NCI-H345 treated with DMSO at 0.1 percent for 48 hours (cell line): ENCODE measurements at regions not wholly inside any gene's neighbourhood (a gene's known extent, or its start where the extent isn't known, plus 50 kb on each side); places are given as distances from the start of the nearest gene placed in this dataset.
A peak's percentile ranks its signal among the peaks of the same experiment; 100 is the strongest.

ENCODE experiments used
- DNase-seq: peaks from one replicate; lab custom pipeline; 2025; ENCODE audit not compliant: unreplicated experiment; lab: John Stamatoyannopoulos, UW

- peak; percentile 50 for DNase-seq
Measured at GRCh38 chr5:66306105-66306843, 162.2 kb downstream of the SREK1 start.

GRCh38 chr5:66306844-66307315 is 162.8 kb downstream of the SREK1 start:
- DNase-seq, result no peak

- DNase-seq, result peak; percentile 73
Measured at GRCh38 chr5:66307647-66308241, 163.6 kb downstream of the SREK1 start.

- no peak for DNase-seq
Measured at GRCh38 chr5:66312266-66312665, 168.2 kb downstream of the SREK1 start.

GRCh38 chr5:66315784-66316183 is 171.7 kb downstream of the SREK1 start:
- DNase-seq, result no peak

- no peak for DNase-seq
Measured at GRCh38 chr5:66322786-66323528, 178.9 kb downstream of the SREK1 start.

- DNase-seq, result no peak
Measured at GRCh38 chr5:66323529-66323895, 179.4 kb downstream of the SREK1 start.

GRCh38 chr5:66324357-66324756 is 180.3 kb downstream of the SREK1 start:
- DNase-seq, result peak; percentile 65

GRCh38 chr5:66326276-66326675 is 182.2 kb downstream of the SREK1 start:
- DNase-seq, result no peak

- no peak for DNase-seq
Measured at GRCh38 chr5:66327008-66327407, 182.9 kb downstream of the SREK1 start.

- no peak for DNase-seq
Measured at GRCh38 chr5:66329078-66329477, 185.0 kb downstream of the SREK1 start.

GRCh38 chr5:66333192-66333591 is 189.1 kb downstream of the SREK1 start:
- DNase-seq, result no peak

- no peak for DNase-seq
Measured at GRCh38 chr5:66337626-66338226, 193.6 kb downstream of the SREK1 start.

- no peak for DNase-seq
Measured at GRCh38 chr5:66338828-66339227, 194.7 kb downstream of the SREK1 start.

GRCh38 chr5:66339896-66340295 is 195.8 kb downstream of the SREK1 start:
- DNase-seq, result no peak

GRCh38 chr5:66340786-66341185 is 196.7 kb downstream of the SREK1 start:
- DNase-seq, result no peak

- DNase-seq, result no peak
Measured at GRCh38 chr5:66342341-66342880, 198.3 kb downstream of the SREK1 start.

GRCh38 chr5:66343370-66344071 is 199.4 kb downstream of the SREK1 start:
- DNase-seq, result no peak

- DNase-seq, result no peak
Measured at GRCh38 chr5:66344544-66344943, 200.4 kb downstream of the SREK1 start.

- no peak for DNase-seq
Measured at GRCh38 chr5:66345281-66345680, 201.2 kb downstream of the SREK1 start.

GRCh38 chr5:66346869-66347268 is 202.8 kb downstream of the SREK1 start:
- DNase-seq, result no peak
